ENCODE measurements at regions not wholly inside any gene's neighbourhood (a gene's known extent, or its start where the extent isn't known, plus 50 kb on each side); places are given as distances from the start of the nearest gene placed in this dataset.

DNA sequence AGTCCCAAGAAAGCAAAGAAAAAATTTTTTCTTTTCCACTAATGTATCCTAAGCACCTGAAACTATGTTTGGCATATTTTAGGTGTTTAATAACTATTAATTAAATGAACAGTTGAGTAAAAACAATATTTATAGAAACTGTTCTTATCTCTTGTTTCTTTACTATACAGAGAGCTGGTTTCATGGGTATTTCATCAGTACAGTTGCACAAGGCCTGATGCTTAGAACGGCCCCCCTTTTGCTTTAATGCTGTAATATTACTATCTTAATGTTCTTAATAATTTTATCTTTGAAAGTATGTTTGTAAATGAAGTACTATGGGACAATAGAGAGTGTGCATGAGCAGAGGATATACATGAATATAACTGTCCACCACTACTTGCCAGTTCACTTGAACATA, 479.1 kb upstream of the SLIT2 start:
- no peak overlapping the region for H2AFZ ChIP-seq (ENCODE audit: control insufficient read depth, low read depth, low read length)
- no peaks in the 10 kb centered on the region for H3K27me3 ChIP-seq (replicated peaks in 1 of 2; ENCODE audit: control insufficient read depth in 2 of 2, insufficient read depth in 2 of 2, low read length in 1 of 2)
- TF ChIP-seq, protein P1, sequence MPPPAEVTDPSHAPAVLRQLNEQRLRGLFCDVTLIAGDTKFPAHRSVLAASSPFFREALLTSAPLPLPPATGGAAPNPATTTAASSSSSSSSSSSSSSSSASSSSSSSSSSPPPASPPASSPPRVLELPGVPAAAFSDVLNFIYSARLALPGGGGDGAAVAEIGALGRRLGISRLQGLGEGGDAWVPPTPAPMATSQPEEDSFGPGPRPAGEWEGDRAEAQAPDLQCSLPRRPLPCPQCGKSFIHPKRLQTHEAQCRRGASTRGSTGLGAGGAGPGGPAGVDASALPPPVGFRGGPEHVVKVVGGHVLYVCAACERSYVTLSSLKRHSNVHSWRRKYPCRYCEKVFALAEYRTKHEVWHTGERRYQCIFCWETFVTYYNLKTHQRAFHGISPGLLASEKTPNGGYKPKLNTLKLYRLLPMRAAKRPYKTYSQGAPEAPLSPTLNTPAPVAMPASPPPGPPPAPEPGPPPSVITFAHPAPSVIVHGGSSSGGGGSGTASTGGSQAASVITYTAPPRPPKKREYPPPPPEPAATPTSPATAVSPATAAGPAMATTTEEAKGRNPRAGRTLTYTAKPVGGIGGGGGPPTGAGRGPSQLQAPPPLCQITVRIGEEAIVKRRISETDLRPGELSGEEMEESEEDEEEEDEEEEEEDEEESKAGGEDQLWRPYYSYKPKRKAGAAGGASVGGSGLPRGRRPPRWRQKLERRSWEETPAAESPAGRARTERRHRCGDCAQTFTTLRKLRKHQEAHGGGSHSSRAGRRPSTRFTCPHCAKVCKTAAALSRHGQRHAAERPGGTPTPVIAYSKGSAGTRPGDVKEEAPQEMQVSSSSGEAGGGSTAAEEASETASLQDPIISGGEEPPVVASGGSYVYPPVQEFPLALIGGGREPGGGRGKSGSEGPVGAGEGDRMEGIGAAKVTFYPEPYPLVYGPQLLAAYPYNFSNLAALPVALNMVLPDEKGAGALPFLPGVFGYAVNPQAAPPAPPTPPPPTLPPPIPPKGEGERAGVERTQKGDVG (CRISPR knock-in tag; IDR thresholded peaks at IDR 0.05) = no peak
- TF ChIP-seq KAT2A (conservative IDR thresholded peaks at IDR 0.05; ENCODE audit: control insufficient read depth, low read depth, low read length) = no peak
- no peak for TF ChIP-seq IKZF1 (conservative IDR thresholded peaks at IDR 0.05)
- no peak for TF ChIP-seq CHD2 (IDR thresholded peaks at IDR 0.05; ENCODE audit: borderline replicate concordance, low read depth, low read length)
- TF ChIP-seq RAD51 (IDR thresholded peaks at IDR 0.05) = no peak
- TF ChIP-seq, protein P2, sequence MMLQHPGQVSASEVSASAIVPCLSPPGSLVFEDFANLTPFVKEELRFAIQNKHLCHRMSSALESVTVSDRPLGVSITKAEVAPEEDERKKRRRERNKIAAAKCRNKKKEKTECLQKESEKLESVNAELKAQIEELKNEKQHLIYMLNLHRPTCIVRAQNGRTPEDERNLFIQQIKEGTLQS (IDR thresholded peaks at IDR 0.05; ENCODE audit: borderline replicate concordance, extremely low read depth, low read depth, low read length) = no peak
- 0% methylated on average over 1 of the region's 1 CpG for WGBS (ENCODE audit: insufficient coverage, insufficient replicate concordance, low lambda C conversion rate, missing lambda C conversion rate)
- DNase-seq (ENCODE audit: low read depth, low spot score) (no peak), ATAC-seq (no peak), FAIRE-seq (no peak)
- no peaks in the 10 kb centered on the region for H3K4me1 ChIP-seq (ENCODE audit: control insufficient read depth, insufficient read depth, low read length)
- H3K79me2 ChIP-seq (ENCODE audit: control insufficient read depth, insufficient read depth, low read length) = no peaks in the 10 kb centered on the region
- ChIA-PET CTCF (no interaction called here), POLR2A (no interaction called here), RAD21 (ENCODE audit: unreplicated experiment) (no interaction called here), SMC1A (ENCODE audit: uncharacterized antibody, unreplicated experiment) (no interaction called here)
- no peak overlapping the region for H3K4me2 ChIP-seq (ENCODE audit: control insufficient read depth, insufficient read depth)
- in situ Hi-C loops (cut with MboI) (no loop called here), intact Hi-C loops (cut with micrococcal nuclease; ENCODE audit: unreplicated experiment) (no loop called here)
- H3K36me3 ChIP-seq (ENCODE audit: control insufficient read depth in 2 of 2, insufficient read depth in 2 of 2, low read length in 1 of 2) = no peaks in the 10 kb centered on the region
- H3K9me3 ChIP-seq (replicated peaks; ENCODE audit: control insufficient read depth, insufficient read depth, low read length) = no peaks in the 10 kb centered on the region; the same call in 2 of the 3 replicates
- H3K9ac ChIP-seq (ENCODE audit: control insufficient read depth, insufficient read depth, low read length) = no peak overlapping the region
- H3K27ac ChIP-seq (ENCODE audit: control insufficient read depth, insufficient read depth) = no peak overlapping the region
- BruUV-seq (replicated peaks) = no TSS peak
- H4K20me1 ChIP-seq (ENCODE audit: control insufficient read depth, insufficient read depth) = no peaks in the 10 kb centered on the region
- no peak overlapping the region for H3K4me3 ChIP-seq

All from GM12878 (cell line).